Kidney (tissue), 13 donors: ENCODE measurements at regions not wholly inside any gene's neighbourhood (a gene's known extent, or its start where the extent isn't known, plus 50 kb on each side); places are given as distances from the start of the nearest gene placed in this dataset.

Experiments
- DNase-seq, 5 donors: peaks; one replicate each; pipeline ENCODE4 v3.0.0-alpha.2; 2013 to 2020
- FAIRE-seq: peaks from 2 replicates; lab custom pipeline; 2012; peaks lifted over from hg19 to GRCh38; lab: Jason Lieb, UNC
- H3K27ac ChIP-seq, 2 donors: one replicate each; pipeline ENCODE4 v1.7.0; 2013; ENCODE audit warnings: low read depth in 2 of 2, low read length in 2 of 2, inconsistent platforms in 1 of 2
- H3K27me3 ChIP-seq: one replicate; pipeline ENCODE4 v1.7.1; 2013; ENCODE audit warnings: low read length, inconsistent platforms; ENCODE audit not compliant: control insufficient read depth, insufficient read depth
- H3K36me3 ChIP-seq, 3 donors: one replicate each; pipeline versions ENCODE4 v1.7.0 to v1.7.1; 2013; ENCODE audit warnings: low read length in 3 of 3, control low read depth in 1 of 3, inconsistent platforms in 1 of 3; ENCODE audit not compliant: insufficient read depth in 3 of 3, control insufficient read depth in 2 of 3
- H3K4me1 ChIP-seq, 3 donors: one replicate each; pipeline versions ENCODE4 v1.7.0 to v1.7.1; 2013; ENCODE audit warnings: low read length in 3 of 3, inconsistent platforms in 1 of 3, low read depth in 1 of 3; ENCODE audit not compliant: control insufficient read depth in 2 of 3, insufficient read depth in 2 of 3
- H3K4me3 ChIP-seq, 3 donors: one replicate each; pipeline versions ENCODE4 v1.7.0 to v1.8.1; 2013; ENCODE audit warnings: low read length in 3 of 3, control low read depth in 1 of 3, inconsistent platforms in 1 of 3
- H3K9ac ChIP-seq, 3 donors: one replicate each; pipeline versions ENCODE4 v1.7.0 to v1.7.1; 2013; ENCODE audit warnings: low read length in 3 of 3, control low read depth in 1 of 3, inconsistent platforms in 1 of 3
- H3K9me3 ChIP-seq, 3 donors: one replicate each; pipeline versions ENCODE4 v1.7.0 to v1.7.1; 2013; ENCODE audit warnings: low read length in 3 of 3, control low read depth in 1 of 3, inconsistent platforms in 1 of 3; ENCODE audit not compliant: control insufficient read depth in 2 of 3, insufficient read depth in 1 of 3
- intact Hi-C: fragments of 100-400 bp; cut with DNase I; formaldehyde crosslinking; loops from one replicate; pipeline ENCODE4 v1.11.1; 2022
- TF ChIP-seq, protein P1 (sequence below): IDR thresholded peaks from 3 replicates; pipeline ENCODE4 v1.5.1; 2012; ENCODE audit warnings: mild to moderate bottlenecking, moderate library complexity, borderline replicate concordance; ENCODE audit not compliant: insufficient read depth; ENCODE audit errors: extremely low read depth
- donor health status: control.
- donor health status: control.
- donor health status: control.
- donor health status: control.
- donor health status: control.
- donor health status: DM: yes; HTN: yes; CAD: no.
- donor health status: Normal renal cell carcinoma (clear cell type).

DNA sequence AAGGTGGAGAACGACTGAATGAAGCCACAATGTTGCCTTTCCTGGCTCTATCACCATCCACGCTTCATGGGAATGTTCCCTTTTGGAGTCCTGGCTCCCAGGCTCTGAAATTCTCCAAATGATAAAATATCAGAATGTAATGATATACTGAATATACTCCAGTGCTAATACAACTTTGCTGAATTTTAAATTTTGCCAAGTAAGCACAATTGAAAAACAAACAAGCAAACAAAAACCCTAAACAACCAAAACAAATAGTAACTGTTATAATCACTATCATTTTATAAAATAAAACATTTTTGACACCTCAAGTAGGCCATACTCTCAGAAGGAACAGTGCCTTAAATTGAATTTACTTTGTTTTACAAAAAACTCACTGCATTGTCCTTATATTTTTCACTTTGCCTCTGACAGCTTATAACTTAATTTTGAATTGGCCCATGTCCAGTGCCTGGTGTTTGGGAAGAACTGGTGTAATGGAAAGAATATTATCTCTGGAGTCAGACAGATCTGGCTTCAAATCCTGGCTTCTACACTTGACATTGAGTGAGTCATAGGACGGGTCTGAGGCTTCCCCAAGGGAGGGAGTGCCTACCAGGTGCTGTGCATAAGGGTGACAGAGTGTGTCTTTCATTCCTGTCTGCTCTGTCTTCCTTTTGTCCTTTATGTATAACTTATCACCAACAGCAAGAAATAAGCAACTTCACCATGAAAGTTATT lies 698.3 kb downstream of the EPM2A start:
- no peaks in the 10 kb centered on the region for H3K36me3 ChIP-seq
- no peaks in the 10 kb centered on the region for H3K27me3 ChIP-seq
- TF ChIP-seq, protein P1, sequence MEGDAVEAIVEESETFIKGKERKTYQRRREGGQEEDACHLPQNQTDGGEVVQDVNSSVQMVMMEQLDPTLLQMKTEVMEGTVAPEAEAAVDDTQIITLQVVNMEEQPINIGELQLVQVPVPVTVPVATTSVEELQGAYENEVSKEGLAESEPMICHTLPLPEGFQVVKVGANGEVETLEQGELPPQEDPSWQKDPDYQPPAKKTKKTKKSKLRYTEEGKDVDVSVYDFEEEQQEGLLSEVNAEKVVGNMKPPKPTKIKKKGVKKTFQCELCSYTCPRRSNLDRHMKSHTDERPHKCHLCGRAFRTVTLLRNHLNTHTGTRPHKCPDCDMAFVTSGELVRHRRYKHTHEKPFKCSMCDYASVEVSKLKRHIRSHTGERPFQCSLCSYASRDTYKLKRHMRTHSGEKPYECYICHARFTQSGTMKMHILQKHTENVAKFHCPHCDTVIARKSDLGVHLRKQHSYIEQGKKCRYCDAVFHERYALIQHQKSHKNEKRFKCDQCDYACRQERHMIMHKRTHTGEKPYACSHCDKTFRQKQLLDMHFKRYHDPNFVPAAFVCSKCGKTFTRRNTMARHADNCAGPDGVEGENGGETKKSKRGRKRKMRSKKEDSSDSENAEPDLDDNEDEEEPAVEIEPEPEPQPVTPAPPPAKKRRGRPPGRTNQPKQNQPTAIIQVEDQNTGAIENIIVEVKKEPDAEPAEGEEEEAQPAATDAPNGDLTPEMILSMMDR: no peak
- no peaks in the 10 kb centered on the region for H3K9me3 ChIP-seq
- no peak overlapping the region for H3K4me3 ChIP-seq
- H3K9ac ChIP-seq: no peak overlapping the region
- H3K27ac ChIP-seq: no peak overlapping the region
- H3K4me1 ChIP-seq: no peaks in the 10 kb centered on the region
- no peak for FAIRE-seq
- no peak for DNase-seq
- intact Hi-C loops: no loop called here

DNA sequence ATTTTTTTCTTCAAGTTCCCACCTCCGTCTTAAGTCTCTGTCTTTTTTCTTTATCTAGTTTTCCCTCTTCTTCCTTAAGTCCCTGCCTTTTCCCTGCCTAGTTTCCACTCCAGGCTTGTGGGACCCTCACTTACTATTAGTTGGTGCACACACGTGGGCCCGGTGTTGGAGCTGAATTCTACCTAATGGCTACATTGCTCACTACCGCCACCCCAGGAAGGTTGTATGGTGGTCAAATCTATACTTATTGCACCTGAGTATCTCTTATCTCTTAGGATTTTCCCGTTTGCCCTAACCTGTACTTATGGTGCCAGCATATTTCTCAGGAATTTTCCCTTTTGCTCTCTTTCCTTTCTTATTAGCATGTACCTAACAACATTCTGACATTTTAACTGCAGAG lies 692.8 kb downstream of the EPM2A start:
- H3K27me3 ChIP-seq: no peaks in the 10 kb centered on the region
- no peaks in the 10 kb centered on the region for H3K36me3 ChIP-seq
- no peak overlapping the region for H3K27ac ChIP-seq
- no peak overlapping the region for H3K4me3 ChIP-seq
- no peak for FAIRE-seq
- H3K4me1 ChIP-seq: no peaks in the 10 kb centered on the region
- DNase-seq: no peak
- no peaks in the 10 kb centered on the region for H3K9me3 ChIP-seq
- no peak overlapping the region for H3K9ac ChIP-seq
- intact Hi-C loops: no loop called here
- TF ChIP-seq, protein P1: no peak

DNA sequence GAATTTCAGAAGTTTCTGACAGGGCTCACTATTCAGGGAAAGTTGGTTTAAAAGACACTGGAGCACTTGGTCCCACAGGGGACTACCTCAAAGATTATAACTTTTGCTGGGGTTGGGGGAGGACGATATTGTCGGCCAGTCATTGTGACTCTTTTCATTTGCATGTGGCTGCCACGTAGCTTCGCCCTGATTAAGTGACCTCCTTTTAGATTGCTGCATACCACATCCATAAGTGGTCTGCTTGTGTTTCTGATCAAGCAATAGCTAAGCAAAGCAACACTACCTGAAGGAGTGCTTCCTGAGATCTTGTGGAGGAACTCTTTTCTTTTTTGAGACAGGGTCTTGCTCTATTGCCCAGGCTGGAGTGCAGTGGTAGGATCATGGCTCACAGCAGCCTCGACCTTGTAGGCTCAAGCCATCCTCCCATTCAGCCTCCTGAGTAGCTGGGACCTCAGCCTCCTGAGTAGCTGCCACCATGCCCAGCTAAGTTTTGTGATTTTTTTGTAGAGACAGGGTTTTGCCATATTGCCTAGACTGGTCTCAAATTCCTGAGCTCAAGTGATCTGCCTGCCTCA lies 691.3 kb downstream of the EPM2A start:
- Histone ChIP-seq H3K27me3 (no peaks in the 10 kb centered on the region), H3K9ac (no peak overlapping the region)

More for the DNA sequence above, 691.3 kb downstream of the EPM2A start:
- Histone ChIP-seq H3K27ac (no peak overlapping the region), H3K36me3 (no peaks in the 10 kb centered on the region), H3K4me3 (no peak overlapping the region), H3K4me1 (no peaks in the 10 kb centered on the region), H3K9me3 (no peaks in the 10 kb centered on the region)
- FAIRE-seq: no peak
- intact Hi-C loops: no loop called here
- TF ChIP-seq, protein P1: no peak
- no peak for DNase-seq
